ENCODE measurements at regions not wholly inside any gene's neighbourhood (a gene's known extent, or its start where the extent isn't known, plus 50 kb on each side); places are given as distances from the start of the nearest gene placed in this dataset.

DNA sequence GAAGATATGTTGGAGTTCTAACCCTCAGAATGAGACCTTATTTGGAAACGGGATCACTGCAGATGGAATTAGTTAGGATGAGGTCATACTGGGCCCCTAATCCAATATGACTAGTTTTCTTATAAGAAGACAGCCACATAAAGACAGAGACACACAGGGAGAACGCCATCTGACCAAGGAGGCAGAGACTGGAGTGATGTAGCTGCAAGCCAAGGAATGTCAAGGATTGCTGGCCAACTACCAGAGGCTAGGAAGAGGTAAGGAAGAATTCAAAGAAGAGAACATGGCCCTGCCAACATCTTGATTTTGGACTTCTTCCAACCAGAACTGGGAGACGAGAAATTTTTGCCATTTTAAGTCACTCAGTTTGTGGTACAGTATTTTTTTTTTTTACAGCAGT lies 152.8 kb upstream of the DIPK2B start:
- H4K20me1 ChIP-seq (ENCODE audit: insufficient read depth, low read length) = no peaks in the 10 kb centered on the region
- Mint-ChIP-seq H3K27me3 (ENCODE audit: low read depth in 3 of 3) (peaks cover 0 to 3% (median 0%) of the 10 kb centered on the region in 3 donors), H3K36me3 (no peaks in the 10 kb centered on the region), H3K27ac (no peak overlapping the region), H3K9me3 (peaks cover 2 to 20% (median 9%) of the 10 kb centered on the region in 7 donors), H3K4me3 (no peak overlapping the region), H3K4me1 (no peaks in the 10 kb centered on the region)
- H3K9me3 ChIP-seq (replicated peaks in 1 of 2; ENCODE audit: control insufficient read depth in 1 of 2, insufficient read depth in 1 of 2, low read length in 2 of 2) = peaks cover 0 to 13% of the 10 kb centered on the region in 2 donors
- WGBS (ENCODE audit: insufficient coverage) = no CpG with 5 or more reads among the region's 3 CpGs
- no peaks in the 10 kb centered on the region for H3K36me3 ChIP-seq (replicated peaks in 1 of 2; ENCODE audit: control insufficient read depth in 1 of 2, insufficient read depth in 2 of 2, low read length in 2 of 2)
- no peak overlapping the region for H3K4me2 ChIP-seq (replicated peaks; ENCODE audit: extremely low read depth, low read length, poor library complexity, severe bottlenecking)
- TF ChIP-seq, protein P1, sequence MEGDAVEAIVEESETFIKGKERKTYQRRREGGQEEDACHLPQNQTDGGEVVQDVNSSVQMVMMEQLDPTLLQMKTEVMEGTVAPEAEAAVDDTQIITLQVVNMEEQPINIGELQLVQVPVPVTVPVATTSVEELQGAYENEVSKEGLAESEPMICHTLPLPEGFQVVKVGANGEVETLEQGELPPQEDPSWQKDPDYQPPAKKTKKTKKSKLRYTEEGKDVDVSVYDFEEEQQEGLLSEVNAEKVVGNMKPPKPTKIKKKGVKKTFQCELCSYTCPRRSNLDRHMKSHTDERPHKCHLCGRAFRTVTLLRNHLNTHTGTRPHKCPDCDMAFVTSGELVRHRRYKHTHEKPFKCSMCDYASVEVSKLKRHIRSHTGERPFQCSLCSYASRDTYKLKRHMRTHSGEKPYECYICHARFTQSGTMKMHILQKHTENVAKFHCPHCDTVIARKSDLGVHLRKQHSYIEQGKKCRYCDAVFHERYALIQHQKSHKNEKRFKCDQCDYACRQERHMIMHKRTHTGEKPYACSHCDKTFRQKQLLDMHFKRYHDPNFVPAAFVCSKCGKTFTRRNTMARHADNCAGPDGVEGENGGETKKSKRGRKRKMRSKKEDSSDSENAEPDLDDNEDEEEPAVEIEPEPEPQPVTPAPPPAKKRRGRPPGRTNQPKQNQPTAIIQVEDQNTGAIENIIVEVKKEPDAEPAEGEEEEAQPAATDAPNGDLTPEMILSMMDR (IDR thresholded peaks at IDR 0.05) = no peak
- H3K4me3 ChIP-seq (replicated peaks in 1 of 3; ENCODE audit: low read depth in 2 of 3, low read length in 3 of 3) = no peak overlapping the region
- no peak overlapping the region for H3K9ac ChIP-seq (ENCODE audit: insufficient read depth, low read length, poor library complexity, severe bottlenecking)
- intact Hi-C loops (cut with micrococcal nuclease) = no loop called here
- H3K4me1 ChIP-seq (ENCODE audit: control insufficient read depth in 1 of 2, insufficient read depth in 2 of 2, low read length in 2 of 2) = no peaks in the 10 kb centered on the region
- H3K27me3 ChIP-seq (ENCODE audit: control insufficient read depth in 2 of 2, insufficient read depth in 2 of 2, low read length in 2 of 2) = no peaks in the 10 kb centered on the region
- no peak overlapping the region for H3K27ac ChIP-seq (ENCODE audit: low read depth in 1 of 2, low read length in 2 of 2)
- no peaks in the 10 kb centered on the region for H3K79me2 ChIP-seq (ENCODE audit: insufficient read depth, low read length)
- H2AFZ ChIP-seq (ENCODE audit: insufficient read depth, low read depth, low read length, poor library complexity, severe bottlenecking) = no peak overlapping the region
- no peak for DNase-seq

DNA sequence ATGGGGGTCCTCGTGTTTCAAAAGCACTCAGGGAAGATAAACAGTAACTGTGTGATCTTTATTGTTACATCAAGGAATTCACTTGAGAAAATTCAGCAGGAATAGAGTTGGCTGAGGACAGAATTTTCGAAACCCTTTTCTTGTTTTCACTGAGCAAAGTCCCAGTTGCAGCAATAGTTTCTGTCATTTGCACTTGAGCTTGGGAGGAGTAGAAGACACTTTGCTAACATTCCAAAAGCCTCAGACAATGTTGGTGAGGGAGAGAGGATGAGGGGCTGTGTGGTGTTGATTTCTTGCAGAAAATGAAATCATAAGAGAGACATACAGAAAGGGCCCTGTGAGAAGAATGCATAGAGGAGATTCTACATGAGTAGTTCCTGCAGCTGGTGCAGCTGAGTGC lies 151.9 kb upstream of the DIPK2B start:
- no peak overlapping the region for H3K27ac Mint-ChIP-seq
- no peaks in the 10 kb centered on the region for H3K4me1 Mint-ChIP-seq
- Histone ChIP-seq H3K27ac (ENCODE audit: low read depth in 1 of 2, low read length in 2 of 2) (no peak overlapping the region), H4K20me1 (ENCODE audit: insufficient read depth, low read length) (no peaks in the 10 kb centered on the region), H3K9ac (ENCODE audit: insufficient read depth, low read length, poor library complexity, severe bottlenecking) (no peak overlapping the region), H3K36me3 (replicated peaks in 1 of 2; ENCODE audit: control insufficient read depth in 1 of 2, insufficient read depth in 2 of 2, low read length in 2 of 2) (no peaks in the 10 kb centered on the region), H3K79me2 (ENCODE audit: insufficient read depth, low read length) (no peaks in the 10 kb centered on the region), H3K4me2 (replicated peaks; ENCODE audit: extremely low read depth, low read length, poor library complexity, severe bottlenecking) (no peak overlapping the region), H2AFZ (ENCODE audit: insufficient read depth, low read depth, low read length, poor library complexity, severe bottlenecking) (no peak overlapping the region), H3K27me3 (ENCODE audit: control insufficient read depth in 2 of 2, insufficient read depth in 2 of 2, low read length in 2 of 2) (peaks cover 0 to under 1% of the 10 kb centered on the region in 2 donors), H3K4me1 (ENCODE audit: control insufficient read depth in 1 of 2, insufficient read depth in 2 of 2, low read length in 2 of 2) (no peaks in the 10 kb centered on the region), H3K4me3 (replicated peaks in 1 of 3; ENCODE audit: low read depth in 2 of 3, low read length in 3 of 3) (no peak overlapping the region), H3K9me3 (replicated peaks in 1 of 2; ENCODE audit: control insufficient read depth in 1 of 2, insufficient read depth in 1 of 2, low read length in 2 of 2) (peaks cover 0 to 13% of the 10 kb centered on the region in 2 donors)
- DNase-seq = no peak
- peaks cover 0 to 20% (median 8%) of the 10 kb centered on the region in 7 donors for H3K9me3 Mint-ChIP-seq
- peaks cover 0 to 3% (median 0%) of the 10 kb centered on the region in 3 donors for H3K27me3 Mint-ChIP-seq (ENCODE audit: low read depth in 3 of 3)
- WGBS (ENCODE audit: insufficient coverage) = 90% methylated on average over 2 of the region's 2 CpGs
- no peaks in the 10 kb centered on the region for H3K36me3 Mint-ChIP-seq
- no peak overlapping the region for H3K4me3 Mint-ChIP-seq
- TF ChIP-seq, protein P1 (IDR thresholded peaks at IDR 0.05) = no peak
- intact Hi-C loops (cut with micrococcal nuclease) = no loop called here
